ENCODE measurements at regions not wholly inside any gene's neighbourhood (a gene's known extent, or its start where the extent isn't known, plus 50 kb on each side); places are given as distances from the start of the nearest gene placed in this dataset.
"Not testable (repeated sequence)": the region's sequence is repeated elsewhere in the genome, so short reads cannot be mapped to it uniquely, and the experiment has no call there.

GRCh38 chr4:173669460-173670179 is 139.6 kb upstream of the HAND2 start:
- no peak for FAIRE-seq
- no peak for DNase-seq (ENCODE audit: insufficient read length, low spot score)

- DNase-seq (ENCODE audit: insufficient read length, low spot score), result no peak
- FAIRE-seq, result no peak
Measured at GRCh38 chr4:173661001-173661400, 131.0 kb upstream of the HAND2 start.

DNA sequence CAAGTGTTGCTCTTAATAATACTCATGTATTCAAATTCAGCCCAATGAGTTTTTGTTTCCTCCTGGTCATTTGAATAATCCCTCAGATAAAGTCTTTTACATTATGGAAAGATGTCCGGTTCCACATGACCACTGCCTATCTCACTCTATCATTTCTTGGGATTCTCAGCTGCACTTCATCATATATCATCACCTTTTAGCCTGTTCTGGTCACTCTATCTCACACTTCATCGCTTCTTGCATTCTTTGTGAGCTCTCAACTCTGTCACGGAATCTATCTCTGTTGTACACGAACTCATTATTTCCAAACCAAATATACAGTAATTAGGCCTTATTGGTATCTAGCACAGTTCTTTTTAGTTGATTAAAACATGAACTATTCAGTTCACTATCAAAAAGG is 126.9 kb upstream of the HAND2 start:
- FAIRE-seq (no peak), DNase-seq (ENCODE audit: insufficient read length, low spot score) (no peak)

DNA sequence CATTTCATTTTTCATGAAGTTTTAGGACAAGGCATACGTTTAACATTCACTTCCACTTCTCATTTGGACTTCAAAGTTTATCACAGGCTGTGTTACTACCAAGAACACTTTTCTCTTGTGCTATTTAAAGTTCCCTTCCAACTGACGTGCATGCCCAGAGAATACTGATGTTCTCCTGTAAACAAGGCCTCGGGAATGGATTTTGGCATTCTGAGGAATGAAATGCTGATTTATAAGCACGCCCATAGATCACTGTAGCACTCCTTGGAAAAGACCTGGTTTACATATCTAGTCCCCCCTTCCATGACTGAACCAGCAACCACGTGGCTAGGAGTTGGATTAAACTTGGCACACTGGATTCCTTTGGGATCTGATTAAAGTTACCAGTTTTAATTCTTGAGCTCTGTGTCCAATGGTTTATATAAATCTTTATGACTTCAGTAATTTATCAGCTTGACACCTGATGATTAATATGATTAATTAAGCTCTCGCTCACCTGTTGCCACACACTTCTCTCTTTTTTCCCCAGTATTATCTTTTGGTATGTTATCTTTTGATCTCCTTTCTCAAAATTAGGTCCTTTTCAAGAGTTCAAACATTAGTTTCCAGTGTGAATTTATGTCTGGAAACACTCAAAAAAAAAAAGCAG is 122.4 kb upstream of the HAND2 start:
- no peak for FAIRE-seq
- no peak for DNase-seq (ENCODE audit: insufficient read length, low spot score)

DNA sequence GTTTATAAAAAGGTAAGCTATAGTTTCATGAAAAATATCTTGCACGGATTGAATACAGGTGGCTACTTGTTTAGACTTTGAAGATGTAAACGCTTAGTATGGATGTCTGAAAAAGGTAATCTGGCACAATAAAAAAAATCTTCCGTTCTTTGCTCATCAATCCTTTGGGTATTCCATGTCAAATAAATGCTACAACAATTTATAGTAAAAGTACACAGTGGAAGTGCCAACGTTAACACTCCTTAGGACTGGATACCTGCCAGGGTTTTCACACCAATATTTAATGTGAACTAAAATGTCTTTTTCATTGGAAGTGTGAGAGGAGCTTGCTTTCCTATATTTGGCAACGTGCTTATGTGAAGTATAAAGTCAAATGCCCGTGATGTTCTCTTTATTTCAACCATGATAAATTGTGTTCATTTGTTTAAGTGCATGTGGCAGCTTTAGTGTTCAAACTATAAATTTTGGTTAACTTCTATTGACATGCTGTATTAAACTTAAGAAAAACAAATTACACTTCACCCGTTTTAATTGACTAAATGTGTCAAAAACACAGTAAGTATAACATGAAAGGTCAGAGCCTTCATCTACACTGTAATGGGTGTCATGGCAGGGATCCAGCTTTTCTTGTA is 121.7 kb upstream of the HAND2 start:
- FAIRE-seq (no peak), DNase-seq (ENCODE audit: insufficient read length, low spot score) (no peak)

DNA sequence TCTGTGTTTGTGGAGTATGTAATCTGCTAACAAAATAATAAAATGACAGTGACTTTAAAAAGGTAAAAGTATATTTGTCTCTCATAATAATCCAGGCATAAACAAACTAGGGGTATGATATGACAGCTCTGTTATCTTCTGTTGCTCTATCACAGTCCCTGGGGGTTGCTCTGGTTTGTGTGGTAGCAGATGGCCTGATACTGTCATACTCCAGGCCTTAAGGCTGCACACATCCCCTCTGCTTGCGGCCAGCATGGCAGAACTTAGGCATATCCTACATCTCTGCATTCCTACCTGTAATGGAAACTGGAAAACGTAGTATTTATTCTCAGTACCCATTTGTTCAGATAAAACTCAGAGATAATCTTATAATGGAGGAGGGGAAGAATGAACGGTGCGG is 117.9 kb upstream of the HAND2 start:
- FAIRE-seq, result no peak
- no peak for DNase-seq (ENCODE audit: insufficient read length, low spot score)

GRCh38 chr4:173642509-173642908 is 112.5 kb upstream of the HAND2 start:
- FAIRE-seq, result no peak
- no peak for DNase-seq (ENCODE audit: insufficient read length, low spot score)

DNA sequence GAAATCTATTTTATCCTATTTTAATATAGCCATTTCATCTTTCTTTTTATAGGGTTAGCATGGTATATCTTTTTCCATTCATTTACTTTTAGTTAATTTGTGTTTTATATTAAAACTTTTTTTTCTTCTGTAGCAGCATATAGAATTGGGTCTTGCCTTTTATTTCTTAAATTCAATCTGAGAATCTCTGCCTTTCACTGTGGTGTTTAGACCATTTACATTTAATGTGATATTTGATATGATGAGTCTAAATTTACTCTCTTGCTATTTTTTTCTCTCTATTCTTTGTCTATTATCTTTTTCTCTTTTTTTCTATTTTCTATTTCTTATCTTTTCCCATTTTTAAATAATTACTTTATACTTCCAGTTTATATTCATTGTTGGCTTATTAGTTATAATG is 105.4 kb upstream of the HAND2 start:
- FAIRE-seq (no peak), DNase-seq (ENCODE audit: insufficient read length, low spot score) (no peak)

DNA sequence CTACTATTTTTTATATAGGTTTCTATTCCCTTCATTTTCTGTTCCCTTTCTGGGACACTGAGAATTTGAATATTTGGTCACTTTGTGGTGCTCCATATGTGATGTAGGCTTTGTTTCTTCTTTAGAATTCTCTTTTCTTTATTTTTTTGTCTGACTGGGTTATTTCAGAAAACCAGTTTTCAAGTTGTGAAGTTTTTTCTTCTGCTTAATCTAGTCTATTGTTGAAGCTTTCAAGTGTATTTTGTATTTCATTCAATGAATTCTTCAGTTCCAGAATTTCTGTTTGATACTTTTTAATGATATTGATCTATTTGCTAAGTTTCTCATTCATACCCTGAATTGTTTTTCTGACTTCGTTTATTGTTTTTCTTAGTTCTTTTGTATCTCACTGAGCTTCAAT is 96.2 kb upstream of the HAND2 start:
- DNase-seq (ENCODE audit: insufficient read length, low spot score) (no peak), FAIRE-seq (no peak)

DNA sequence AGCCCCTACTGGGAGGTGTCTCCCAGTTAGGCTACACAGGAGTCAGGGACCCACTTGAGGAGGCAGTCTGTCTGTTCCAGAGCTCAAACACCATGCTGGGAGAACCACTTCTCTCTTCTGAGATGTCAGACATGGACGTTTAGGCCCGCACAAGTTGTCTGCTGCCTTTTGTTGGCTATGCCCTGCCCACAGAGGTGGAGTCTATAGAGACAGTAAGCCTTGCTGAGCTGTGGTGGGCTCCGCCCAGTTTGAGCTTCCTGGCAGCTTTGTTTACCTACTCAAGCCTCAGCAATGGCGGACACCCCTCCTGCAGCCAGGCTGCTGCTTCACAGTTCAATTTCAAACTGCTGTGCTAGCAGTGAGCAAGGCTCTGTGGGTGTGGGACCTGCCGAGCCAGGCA is 88.6 kb upstream of the HAND2 start:
- FAIRE-seq, result not testable (repeated sequence)

GRCh38 chr4:173609158-173609557 is 79.1 kb upstream of the HAND2 start:
- FAIRE-seq, result no peak

More for the DNA sequence above, 88.6 kb upstream of the HAND2 start:
- not testable (repeated sequence) for DNase-seq (ENCODE audit: insufficient read length, low spot score)

DNA sequence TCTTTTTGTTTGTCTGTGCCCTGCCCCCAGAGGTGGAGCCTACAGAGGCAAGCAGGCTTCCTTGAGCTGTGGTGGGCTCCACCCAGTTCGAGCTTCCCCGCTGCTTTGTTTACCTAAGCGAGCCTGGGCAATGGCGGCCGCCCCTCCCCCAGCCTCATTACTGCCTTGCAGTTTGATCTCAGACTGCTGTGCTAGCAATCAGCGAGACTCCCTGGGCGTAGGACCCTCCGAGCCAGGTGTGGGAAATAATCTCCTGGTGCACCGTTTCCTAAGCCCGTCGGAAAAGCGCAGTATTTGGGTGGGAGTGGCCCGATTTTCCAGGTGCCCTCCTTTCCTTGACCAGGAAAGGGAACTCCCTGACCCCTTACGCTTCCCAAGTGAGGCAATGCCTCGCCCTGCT is 78.6 kb upstream of the HAND2 start:
- not testable (repeated sequence) for DNase-seq (ENCODE audit: insufficient read length, low spot score); FAIRE-seq

More at GRCh38 chr4:173609158-173609557, 79.1 kb upstream of the HAND2 start:
- DNase-seq (ENCODE audit: insufficient read length, low spot score), result no peak

DNA sequence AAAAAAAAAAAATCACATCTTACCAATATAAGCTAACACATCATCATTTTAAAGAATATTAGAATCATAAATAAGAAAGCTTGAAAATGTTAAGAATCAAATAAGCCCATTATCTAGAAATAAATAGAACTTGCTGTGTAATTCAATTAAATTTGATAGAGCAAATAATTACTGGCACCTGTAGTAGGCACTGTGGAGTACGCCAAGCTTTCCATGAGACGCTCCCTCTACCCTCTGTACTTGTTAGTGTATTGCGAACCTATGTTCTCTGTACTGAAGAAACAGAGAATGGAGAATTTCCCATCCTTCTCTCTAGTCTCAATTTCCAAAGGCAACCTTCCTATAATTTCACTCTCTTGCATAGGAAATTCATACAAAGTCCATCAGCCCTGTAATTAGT is 61.7 kb upstream of the HAND2 start:
- DNase-seq (ENCODE audit: insufficient read length, low spot score), result no peak
- no peak for FAIRE-seq

DNA sequence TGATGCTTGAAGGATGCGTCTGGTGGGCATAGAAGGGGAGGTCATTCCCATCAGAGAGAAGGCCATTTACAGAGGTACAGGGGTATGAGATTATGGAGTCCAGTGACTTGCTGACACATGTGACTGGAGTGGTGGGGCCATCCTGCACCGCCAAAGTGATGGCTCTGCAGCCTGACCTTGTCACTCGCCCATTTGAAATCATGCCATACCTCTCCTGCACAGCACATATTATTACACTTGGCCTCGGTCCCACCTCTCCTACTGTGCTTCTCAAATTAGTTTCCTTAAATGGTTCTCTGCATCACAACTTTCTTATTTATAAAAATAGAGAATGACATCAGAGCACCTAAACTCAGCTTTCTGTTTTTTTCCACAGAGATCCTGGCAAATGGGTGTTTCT is 60.7 kb upstream of the HAND2 start:
- DNase-seq (ENCODE audit: insufficient read length, low spot score) (no peak), FAIRE-seq (no peak)

- DNase-seq (ENCODE audit: insufficient read length, low spot score) (no peak), FAIRE-seq (no peak)
Measured at GRCh38 chr4:173585876-173586572, 56.0 kb upstream of the HAND2 start.

DNA sequence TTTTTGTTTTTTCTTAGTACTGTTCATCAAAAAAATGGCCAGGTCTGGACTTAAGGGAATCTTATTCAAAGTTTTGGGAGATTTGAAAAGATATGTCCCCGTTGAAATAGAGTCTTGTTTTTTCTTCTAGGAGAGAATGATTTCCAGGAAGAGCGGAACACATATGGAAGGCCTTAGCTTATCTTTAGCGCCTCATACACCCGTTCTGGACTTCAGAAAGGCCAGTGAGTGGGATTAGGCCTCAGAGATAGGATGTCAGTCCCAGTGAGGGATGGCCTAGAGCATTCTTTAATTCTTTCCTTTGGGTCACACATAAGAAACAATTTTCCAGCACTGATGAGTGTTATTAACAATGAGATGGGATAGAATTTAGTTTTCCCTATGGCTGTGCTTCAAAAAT is 54.5 kb upstream of the HAND2 start:
- no peak for DNase-seq (ENCODE audit: insufficient read length, low spot score)
- FAIRE-seq, result no peak

Measured in HTR-8/SVneo (cell line).